HFF-Myc (cell line): ENCODE measurements at regions not wholly inside any gene's neighbourhood (a gene's known extent, or its start where the extent isn't known, plus 50 kb on each side); places are given as distances from the start of the nearest gene placed in this dataset.

Experiments used
- DNase-seq: peaks from one replicate; pipeline ENCODE4 v3.0.0-alpha.2; 2011; ENCODE audit warnings: low read depth; ENCODE audit errors: extremely low read depth
- H3K4me3 ChIP-seq: replicated peaks from 2 replicates; pipeline ENCODE4 v1.5.1; 2011; ENCODE audit warnings: low read depth, mild to moderate bottlenecking, control low read depth, low read length
- CTCF ChIP-seq: IDR thresholded peaks from 2 replicates; pipeline ENCODE4 v1.5.1; 2012; ENCODE audit warnings: mild to moderate bottlenecking, low read depth, low read length, control low read depth; ENCODE audit errors: missing control alignments

GRCh38 chr11:109508943-109509342 lies 87.0 kb downstream of the C11orf87 start:
- no peak overlapping the region for H3K4me3 ChIP-seq
- DNase-seq: no peak
- TF ChIP-seq CTCF: no peak

- DNase-seq: no peak
- H3K4me3 ChIP-seq: no peak overlapping the region
- no peak for TF ChIP-seq CTCF
Measured at GRCh38 chr11:109510316-109510715, 88.3 kb downstream of the C11orf87 start.

GRCh38 chr11:109511598-109511997 lies 89.6 kb downstream of the C11orf87 start:
- TF ChIP-seq CTCF: no peak
- no peak for DNase-seq
- no peak overlapping the region for H3K4me3 ChIP-seq

GRCh38 chr11:109512249-109512648 lies 90.3 kb downstream of the C11orf87 start:
- no peak overlapping the region for H3K4me3 ChIP-seq
- no peak for DNase-seq
- no peak for TF ChIP-seq CTCF

- peak; percentile 2 for DNase-seq
- H3K4me3 ChIP-seq: no peak overlapping the region
- no peak for TF ChIP-seq CTCF
Measured at GRCh38 chr11:109512680-109513079, 90.7 kb downstream of the C11orf87 start.

- DNase-seq: no peak
- no peak overlapping the region for H3K4me3 ChIP-seq
Measured at GRCh38 chr11:109514313-109515018, 92.5 kb downstream of the C11orf87 start.

More at GRCh38 chr11:109514313-109515018, 92.5 kb downstream of the C11orf87 start:
- no peak for TF ChIP-seq CTCF
